SK-N-SH (cell line): ENCODE measurements at regions not wholly inside any gene's neighbourhood (a gene's known extent, or its start where the extent isn't known, plus 50 kb on each side); places are given as distances from the start of the nearest gene placed in this dataset.

Experiments used
- RFX5 ChIP-seq: IDR thresholded peaks from 2 replicates; pipeline ENCODE4 v1.6.1; 2012; ENCODE audit warnings: mild to moderate bottlenecking, improper control_type of control experiment, low read length
- TF ChIP-seq, protein P1 (sequence below): fragments of 200-600 bp; sonication (generic); IDR thresholded peaks from 2 replicates; pipeline ENCODE4 v1.6.1; 2017; ENCODE audit warnings: antibody characterized with exemption, mild to moderate bottlenecking, moderate library complexity

DNA sequence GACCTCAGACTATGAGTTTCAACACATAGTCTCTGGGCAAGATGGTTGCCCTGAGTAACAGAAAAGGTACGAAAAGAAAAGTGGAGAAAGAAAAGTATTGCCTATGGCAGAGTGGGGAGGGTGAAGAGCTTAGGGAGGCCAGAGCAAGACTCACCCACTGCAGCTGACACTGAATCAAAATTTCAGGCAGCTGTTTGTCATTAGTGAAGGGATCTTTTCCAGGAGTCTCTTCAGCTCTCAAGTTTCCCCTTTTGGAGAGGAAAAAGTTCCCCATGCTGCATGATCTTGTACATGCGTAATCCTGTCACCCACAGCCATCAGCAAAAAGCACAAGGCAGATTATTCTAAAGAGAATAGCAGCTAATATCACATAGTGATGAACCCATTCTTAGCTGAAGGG, 616.9 kb upstream of the GBE1 start:
- TF ChIP-seq, protein P1, sequence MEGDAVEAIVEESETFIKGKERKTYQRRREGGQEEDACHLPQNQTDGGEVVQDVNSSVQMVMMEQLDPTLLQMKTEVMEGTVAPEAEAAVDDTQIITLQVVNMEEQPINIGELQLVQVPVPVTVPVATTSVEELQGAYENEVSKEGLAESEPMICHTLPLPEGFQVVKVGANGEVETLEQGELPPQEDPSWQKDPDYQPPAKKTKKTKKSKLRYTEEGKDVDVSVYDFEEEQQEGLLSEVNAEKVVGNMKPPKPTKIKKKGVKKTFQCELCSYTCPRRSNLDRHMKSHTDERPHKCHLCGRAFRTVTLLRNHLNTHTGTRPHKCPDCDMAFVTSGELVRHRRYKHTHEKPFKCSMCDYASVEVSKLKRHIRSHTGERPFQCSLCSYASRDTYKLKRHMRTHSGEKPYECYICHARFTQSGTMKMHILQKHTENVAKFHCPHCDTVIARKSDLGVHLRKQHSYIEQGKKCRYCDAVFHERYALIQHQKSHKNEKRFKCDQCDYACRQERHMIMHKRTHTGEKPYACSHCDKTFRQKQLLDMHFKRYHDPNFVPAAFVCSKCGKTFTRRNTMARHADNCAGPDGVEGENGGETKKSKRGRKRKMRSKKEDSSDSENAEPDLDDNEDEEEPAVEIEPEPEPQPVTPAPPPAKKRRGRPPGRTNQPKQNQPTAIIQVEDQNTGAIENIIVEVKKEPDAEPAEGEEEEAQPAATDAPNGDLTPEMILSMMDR = no peak
- no peak for TF ChIP-seq RFX5
